Activated T-helper 1 cell treated with anti-CD3 and anti-CD28 coated beads, Interleukin-2, amount 50 U/mL, for 16 hours (primary cell): ENCODE measurements at regions not wholly inside any gene's neighbourhood (a gene's known extent, or its start where the extent isn't known, plus 50 kb on each side); places are given as distances from the start of the nearest gene placed in this dataset.

ENCODE experiments used
- DNase-seq, 2 donors: peaks; one replicate each; pipeline ENCODE4 v3.0.0-alpha.2; 2020; ENCODE audit warnings: low read depth in 1 of 2, low spot score in 1 of 2

DNA sequence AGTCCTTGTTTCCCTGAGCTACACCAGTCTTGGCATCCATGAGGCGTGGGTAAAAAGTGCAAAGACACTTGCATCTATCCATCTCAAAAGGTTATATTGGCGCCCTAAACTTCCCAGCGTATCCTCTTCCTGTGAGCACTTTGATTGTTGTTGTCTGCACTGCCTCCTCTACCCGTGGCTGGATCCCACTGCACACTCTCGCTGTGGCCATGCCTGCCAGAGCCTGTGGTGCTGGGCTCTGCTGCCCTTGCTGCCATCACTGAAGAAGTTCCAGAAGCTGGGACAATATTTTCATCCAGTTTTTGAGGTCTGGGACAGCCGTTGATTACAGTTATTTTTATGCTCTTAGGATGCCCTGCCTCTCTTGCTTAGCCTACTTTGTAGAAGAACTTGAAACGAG is 85.3 kb upstream of the PCGF5 start:
- no peak for DNase-seq

GRCh38 chr10:91137011-91137643 is 83.3 kb upstream of the PCGF5 start:
- no peak for DNase-seq

GRCh38 chr10:91137822-91138221 is 82.6 kb upstream of the PCGF5 start:
- DNase-seq = no peak

GRCh38 chr10:91140995-91141549 is 79.4 kb upstream of the PCGF5 start:
- no peak for DNase-seq

- DNase-seq = no peak
Measured at GRCh38 chr10:91144961-91145360, 75.5 kb upstream of the PCGF5 start.

GRCh38 chr10:91146146-91146545 is 74.3 kb upstream of the PCGF5 start:
- DNase-seq = no peak

DNA sequence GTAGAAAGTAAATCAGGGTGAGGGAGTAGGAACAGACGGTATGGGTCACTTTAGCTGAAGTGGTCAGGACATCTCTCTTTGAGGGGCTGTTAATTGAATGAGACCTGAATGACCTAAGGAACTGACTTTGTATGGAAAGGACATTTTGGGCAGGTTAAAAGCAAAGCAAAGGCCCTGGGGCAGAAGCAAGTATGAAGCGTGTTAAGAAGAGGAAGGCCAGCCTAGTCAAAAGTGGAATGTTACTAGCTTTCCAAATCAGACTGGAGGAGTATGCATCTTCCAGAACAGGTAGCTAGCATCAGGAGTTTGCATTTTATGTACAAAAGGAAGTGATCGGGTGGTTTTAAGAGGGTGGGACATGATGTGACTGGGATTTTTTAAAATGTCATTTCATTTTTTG is 70.9 kb upstream of the PCGF5 start:
- no peak for DNase-seq

DNA sequence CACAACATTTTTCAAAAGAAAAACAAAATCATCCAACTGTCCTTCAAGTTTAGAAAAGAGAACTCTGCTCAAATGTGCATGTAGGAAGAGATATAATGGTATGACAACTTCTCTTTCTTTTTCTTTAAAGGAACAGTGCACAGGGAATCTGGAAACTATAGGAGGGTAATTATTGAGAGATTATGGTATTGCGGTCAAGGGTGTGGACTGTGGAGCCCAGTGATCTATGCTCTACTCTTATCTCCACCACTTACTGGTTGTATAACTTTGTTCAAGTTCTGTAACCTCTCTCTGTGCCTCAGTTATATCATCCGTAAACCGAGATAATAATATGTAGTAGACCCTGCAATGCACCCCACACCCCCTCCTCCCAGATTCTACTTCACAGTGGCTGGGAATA is 69.8 kb upstream of the PCGF5 start:
- DNase-seq = no peak

DNA sequence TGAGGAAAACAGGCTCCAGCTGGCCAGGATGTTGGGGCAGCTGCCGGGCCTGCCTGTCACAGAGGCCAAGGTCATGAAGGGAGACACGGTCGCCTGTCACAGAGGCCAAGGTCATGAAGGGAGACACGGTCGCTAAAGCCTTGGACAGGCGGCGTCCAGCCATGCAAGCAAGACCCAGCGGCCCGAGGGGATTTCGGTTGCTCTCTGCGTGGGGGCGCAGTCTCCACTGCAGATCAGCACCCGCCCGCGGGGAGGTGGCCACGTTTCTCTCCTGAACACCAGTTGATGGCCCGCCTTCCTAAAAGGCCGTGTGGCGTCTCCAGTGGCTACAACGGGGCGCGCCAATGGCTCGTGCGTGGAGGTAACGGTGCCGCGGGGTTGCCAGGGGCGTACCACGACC is 67.0 kb upstream of the PCGF5 start:
- DNase-seq = no peak

DNA sequence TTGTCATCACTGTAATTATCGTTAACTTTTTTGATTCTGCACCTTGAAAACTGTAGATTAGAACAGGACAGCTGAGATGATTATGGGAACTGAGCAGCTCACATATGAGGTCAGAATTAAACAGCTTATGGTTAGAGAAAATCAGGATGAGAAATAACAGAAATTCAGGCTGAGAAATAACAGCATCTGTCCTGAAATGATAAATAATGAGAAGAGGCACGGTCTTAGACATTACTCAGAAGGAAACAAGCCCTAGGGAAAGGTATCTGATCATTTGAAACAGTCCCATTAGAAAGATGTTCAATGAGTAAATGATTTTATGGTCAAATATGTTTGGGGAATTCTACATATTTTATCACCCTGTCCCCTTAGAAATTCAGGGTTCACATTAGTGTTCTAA is 65.6 kb upstream of the PCGF5 start:
- no peak for DNase-seq

DNA sequence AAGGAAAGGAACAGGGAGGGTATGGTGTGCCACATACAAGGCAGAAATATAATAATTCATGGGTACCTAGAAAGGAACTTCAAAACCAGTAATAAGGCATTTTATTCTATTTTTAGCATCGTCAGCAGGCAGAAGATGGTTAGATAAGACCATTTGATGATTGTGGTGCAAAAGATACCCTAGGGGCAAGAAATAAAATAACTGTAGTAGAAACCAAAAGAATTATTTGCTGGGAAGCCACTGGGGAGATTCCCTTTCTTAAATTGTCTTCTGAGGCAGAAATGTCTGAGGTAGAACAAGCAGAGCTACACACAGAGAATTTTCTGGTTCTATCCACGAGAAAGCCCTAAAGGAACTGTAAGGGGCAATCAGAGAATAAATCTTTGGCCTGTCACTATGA is 64.3 kb upstream of the PCGF5 start:
- DNase-seq = no peak

DNA sequence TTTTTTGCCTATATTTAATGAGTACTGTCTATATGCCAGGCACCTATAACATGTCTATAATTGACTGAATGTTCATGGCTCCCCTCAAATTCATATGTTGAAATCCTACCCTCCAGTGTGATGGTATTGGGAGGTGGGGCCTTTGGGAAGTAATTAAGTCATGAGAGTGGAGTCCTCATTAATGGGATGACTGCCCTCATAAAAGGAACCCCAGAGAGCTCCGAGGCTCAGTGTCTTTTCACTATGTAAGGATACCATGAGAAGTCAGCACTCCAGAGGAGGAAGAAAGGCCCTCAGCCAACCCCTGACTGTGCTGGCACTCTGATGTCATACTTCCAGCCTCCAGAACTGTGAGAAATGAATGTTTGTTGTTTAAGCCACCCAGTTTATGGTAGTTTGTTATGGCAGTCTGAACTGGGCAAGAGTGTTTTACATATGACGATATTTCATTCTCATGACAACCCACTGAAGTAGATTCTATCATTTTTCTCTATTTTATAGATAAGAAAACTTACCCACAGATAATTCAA is 61.1 kb upstream of the PCGF5 start:
- no peak for DNase-seq

DNA sequence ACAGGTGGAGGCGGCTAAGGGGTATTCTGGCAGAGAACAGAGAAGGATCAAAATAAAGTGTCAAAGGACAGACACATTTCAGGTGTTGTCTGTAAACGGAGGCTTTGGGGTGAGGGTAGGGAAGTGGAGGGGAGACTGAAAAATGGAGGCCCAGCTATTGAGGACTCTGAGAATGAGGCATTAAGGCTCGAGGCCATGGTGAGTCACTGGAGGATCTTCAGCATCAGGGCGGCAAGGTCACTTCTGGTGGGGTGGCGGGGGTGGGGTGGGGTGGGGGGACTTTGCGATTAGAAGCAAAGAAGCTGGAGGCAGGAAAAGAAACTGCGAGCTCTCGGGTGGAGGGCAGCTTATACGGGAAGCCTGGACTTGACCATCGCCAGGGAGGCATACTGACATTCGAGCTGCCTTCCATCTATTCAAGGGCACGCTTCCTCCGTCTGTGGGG is 58.4 kb upstream of the PCGF5 start:
- DNase-seq = no peak

GRCh38 chr10:91162495-91163268 is 57.8 kb upstream of the PCGF5 start:
- DNase-seq = peak; percentile 60 to 71

GRCh38 chr10:91163269-91163868 is 57.1 kb upstream of the PCGF5 start:
- DNase-seq = peak; percentile 53 to 67

- DNase-seq = peak; percentile 41 to 57
Measured at GRCh38 chr10:91163869-91164474, 56.5 kb upstream of the PCGF5 start.

DNA sequence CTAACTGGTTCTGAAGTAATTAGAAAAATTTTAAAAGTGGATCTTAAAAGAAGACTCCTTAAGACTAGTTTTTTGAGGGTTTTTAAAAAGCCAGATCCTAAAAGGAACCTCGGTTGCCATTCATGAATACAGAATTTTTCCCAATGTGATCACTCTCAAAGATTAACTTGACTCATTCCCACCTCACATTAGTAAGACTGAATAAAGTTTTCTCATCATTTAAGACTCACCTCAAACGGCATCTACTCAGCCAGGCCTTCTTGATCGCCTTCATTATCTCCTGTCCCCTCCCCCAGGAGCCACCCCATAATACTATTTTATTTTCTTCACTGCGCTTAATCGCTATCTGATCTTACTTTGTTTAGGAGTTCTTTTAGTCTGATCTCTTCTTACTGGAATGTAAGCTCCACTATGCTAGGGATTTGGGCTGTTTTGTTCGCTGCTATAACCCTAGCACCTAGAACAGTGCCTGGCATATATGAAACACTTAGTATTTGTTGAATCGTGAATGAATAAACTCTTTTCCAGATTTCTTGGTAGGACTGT is 55.9 kb upstream of the PCGF5 start:
- DNase-seq = no peak

DNA sequence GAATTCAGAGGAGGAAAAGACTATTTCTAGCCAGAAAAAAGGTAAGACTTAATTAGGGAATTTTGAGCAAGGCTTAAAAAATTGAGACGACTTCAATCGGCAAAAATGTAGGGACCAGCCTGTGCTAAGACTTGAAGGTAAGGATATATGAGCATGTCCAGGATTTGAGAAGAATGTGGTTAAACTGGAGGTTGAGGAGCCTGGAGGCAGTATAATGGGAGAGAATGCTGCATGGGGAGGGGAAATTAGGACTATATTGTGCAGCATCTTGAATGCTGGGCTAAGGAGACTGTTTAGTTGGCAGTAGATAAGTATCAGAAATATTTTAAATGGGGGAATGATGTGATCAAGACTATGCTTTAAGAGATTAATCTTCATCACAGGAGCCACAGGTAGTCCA is 53.1 kb upstream of the PCGF5 start:
- DNase-seq = no peak

GRCh38 chr10:91170418-91170817 is 50.0 kb upstream of the PCGF5 start:
- no peak for DNase-seq
